ENCODE measurements at regions not wholly inside any gene's neighbourhood (a gene's known extent, or its start where the extent isn't known, plus 50 kb on each side); places are given as distances from the start of the nearest gene placed in this dataset.

DNA sequence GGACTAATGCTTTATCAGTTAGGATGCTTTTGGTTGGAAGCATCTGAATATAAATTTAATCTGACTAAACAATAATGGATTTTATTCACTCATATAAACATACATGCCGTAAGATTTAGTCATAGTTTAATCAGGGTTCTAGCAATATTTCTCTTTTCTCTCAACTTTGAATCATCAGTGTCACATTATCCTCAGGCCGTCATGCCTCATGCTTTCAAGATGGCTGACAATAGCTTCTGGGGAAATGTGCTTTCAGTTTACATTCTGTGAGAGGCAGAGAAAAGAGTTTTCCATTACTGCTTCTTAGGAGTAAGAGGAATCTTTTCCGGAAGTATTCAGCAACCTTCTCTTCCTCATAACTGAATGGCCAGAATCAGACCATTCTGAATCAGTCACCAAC, 162.2 kb downstream of the GJA1 start:
- TF ChIP-seq GATA3 (IDR thresholded peaks at IDR 0.05; ENCODE audit: low read depth, low read length) (no peak), GATA2 (IDR thresholded peaks at IDR 0.05; ENCODE audit: low read depth, low read length) (no peak)

All from SH-SY5Y (cell line).